H1 (cell line): ENCODE measurements at regions not wholly inside any gene's neighbourhood (a gene's known extent, or its start where the extent isn't known, plus 50 kb on each side); places are given as distances from the start of the nearest gene placed in this dataset.

ENCODE experiments used
- CHD7 ChIP-seq: fragments of 300-600 bp; sonication (generic); IDR thresholded peaks from 2 replicates; pipeline ENCODE4 v1.7.1; 2012; ENCODE audit warnings: low read length, moderate library complexity, mild to moderate bottlenecking, inconsistent platforms; ENCODE audit not compliant: insufficient replicate concordance
- GABPA ChIP-seq: IDR thresholded peaks from 2 replicates; pipeline ENCODE4 v1.6.1; 2011; ENCODE audit warnings: mild to moderate bottlenecking, low read length, moderate library complexity, borderline replicate concordance; ENCODE audit not compliant: insufficient read depth
- MAFK ChIP-seq: IDR thresholded peaks from 2 replicates; pipeline ENCODE4 v1.6.1; 2012; ENCODE audit warnings: low read depth, mild to moderate bottlenecking, improper control_type of control experiment, low read length
- MAX ChIP-seq: IDR thresholded peaks from 2 replicates; pipeline ENCODE4 v1.6.1; 2012; ENCODE audit warnings: inconsistent platforms
- RAD21 ChIP-seq, 2 experiments: IDR thresholded peaks in 1 of 2; conservative IDR thresholded peaks in 1 of 2; 2 replicates each; pipeline ENCODE4 v1.6.1; 2011; ENCODE audit warnings: low read depth in 2 of 2, low read length in 2 of 2, improper control_type of control experiment in 1 of 2, inconsistent platforms in 1 of 2, mild to moderate bottlenecking in 1 of 2, moderate library complexity in 1 of 2
- TAF1 ChIP-seq: IDR thresholded peaks from 2 replicates; pipeline ENCODE4 v1.6.1; 2011; ENCODE audit warnings: mild to moderate bottlenecking, low read depth, low read length
- TBP ChIP-seq: IDR thresholded peaks from 2 replicates; pipeline ENCODE4 v1.6.1; 2011; ENCODE audit warnings: low read depth, low read length, improper control_type of control experiment
- YY1 ChIP-seq: IDR thresholded peaks from 2 replicates; pipeline ENCODE4 v1.6.1; 2011; ENCODE audit warnings: low read depth, mild to moderate bottlenecking, low read length
- TF ChIP-seq, protein P1 (sequence below): IDR thresholded peaks from 2 replicates; pipeline ENCODE4 v1.6.1; 2012; ENCODE audit warnings: inconsistent platforms

- TF ChIP-seq CHD7, result peak; percentile 52
- TF ChIP-seq, protein P1, sequence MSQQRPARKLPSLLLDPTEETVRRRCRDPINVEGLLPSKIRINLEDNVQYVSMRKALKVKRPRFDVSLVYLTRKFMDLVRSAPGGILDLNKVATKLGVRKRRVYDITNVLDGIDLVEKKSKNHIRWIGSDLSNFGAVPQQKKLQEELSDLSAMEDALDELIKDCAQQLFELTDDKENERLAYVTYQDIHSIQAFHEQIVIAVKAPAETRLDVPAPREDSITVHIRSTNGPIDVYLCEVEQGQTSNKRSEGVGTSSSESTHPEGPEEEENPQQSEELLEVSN, result peak; percentile 72
- TF ChIP-seq MAFK, result peak; percentile 28; the same call in 1 of the 2 replicates
- peak; percentile 86 for TF ChIP-seq MAX
- TF ChIP-seq RAD21 (IDR thresholded peaks at IDR 0.05 in 1 of 2, conservative IDR thresholded peaks at IDR 0.05 in 1 of 2; ENCODE audit: low read depth in 2 of 2, low read length in 2 of 2), result peak in 1 of 2 experiments; percentile 7; a peak in 1 of 4 replicates
- peak; percentile 49 for TF ChIP-seq TAF1
- 0 out of 2 replicates have a peak, but pooled peaks have one; percentile 5 for TF ChIP-seq YY1
- TF ChIP-seq TBP, result 0 out of 2 replicates have a peak, but pooled peaks have one; percentile 10
- TF ChIP-seq GABPA, result no peak
Observed at GRCh38 chr1:234970731-234971476, 157.7 kb downstream of the TOMM20 start (continued).
